CD4-positive, alpha-beta T cell (primary cell): ENCODE measurements at regions not wholly inside any gene's neighbourhood (a gene's known extent, or its start where the extent isn't known, plus 50 kb on each side); places are given as distances from the start of the nearest gene placed in this dataset.

Source experiments
- ATAC-seq: fragments of 200-7000 bp; cut with Tn5 transposase; one replicate; pipeline ENCODE4 v1.10.0; 2022; ENCODE audit warnings: mild to moderate bottlenecking; ENCODE audit not compliant: poor library complexity
- CTCF ChIA-PET: fragments of 350-600 bp; sonication (Branson Sonifier 250); formaldehyde crosslinking; loops from one replicate; lab custom pipeline; 2021; ENCODE audit warnings: antibody characterized with exemption, inconsistent platforms; lab: Charles Lee
- POLR2A ChIA-PET: fragments of 350-600 bp; sonication (Branson Sonifier 250); formaldehyde crosslinking; loops from one replicate; lab custom pipeline; 2021; ENCODE audit warnings: antibody characterized with exemption, inconsistent platforms; lab: Charles Lee
- DNase-seq, 14 experiments: peaks; one replicate each; pipeline ENCODE4 v3.0.0-alpha.2; 2013 to 2020; ENCODE audit warnings: mixed read lengths in 2 of 14
- H3K27ac ChIP-seq, 2 donors: one replicate each; pipeline versions ENCODE4 v1.5.1 to v1.7.0; 2013; ENCODE audit warnings: low read length in 2 of 2, low read depth in 1 of 2, mild to moderate bottlenecking in 1 of 2
- H3K27me3 ChIP-seq, 2 experiments: 1 replicate in 1 of 2; 2 replicates in 1 of 2; pipeline versions ENCODE4 v1.6.1 to v1.7.0; 2013; ENCODE audit warnings: low read length in 2 of 2, control low read depth in 1 of 2, mild to moderate bottlenecking in 1 of 2, moderate library complexity in 1 of 2; ENCODE audit not compliant: insufficient read depth in 2 of 2, control insufficient read depth in 1 of 2
- H3K36me3 ChIP-seq: one replicate; pipeline ENCODE4 v1.6.1; 2013; ENCODE audit warnings: low read length, control low read depth; ENCODE audit not compliant: insufficient read depth
- H3K4me1 ChIP-seq: one replicate; pipeline ENCODE4 v1.6.1; 2013; ENCODE audit warnings: low read length, control low read depth; ENCODE audit not compliant: insufficient read depth
- H3K4me3 ChIP-seq: one replicate; pipeline ENCODE4 v1.5.1; 2013; ENCODE audit warnings: mild to moderate bottlenecking, low read length, moderate library complexity
- H3K9me3 ChIP-seq, 2 experiments: 1 replicate in 1 of 2; 2 replicates in 1 of 2; pipeline versions ENCODE4 v1.6.1 to v1.7.0; 2013; ENCODE audit warnings: low read length in 2 of 2, mild to moderate bottlenecking in 2 of 2, control low read depth in 1 of 2, moderate library complexity in 1 of 2; ENCODE audit not compliant: control insufficient read depth in 1 of 2, insufficient read depth in 1 of 2
- H3K27ac Mint-ChIP-seq: one replicate; pipeline ENCODE4 v1.8.0; 2020; ENCODE audit warnings: mixed read lengths
- H3K27me3 Mint-ChIP-seq: one replicate; pipeline ENCODE4 v1.8.0; 2021; ENCODE audit warnings: mixed read lengths
- H3K36me3 Mint-ChIP-seq: one replicate; pipeline ENCODE4 v1.8.0; 2021; ENCODE audit warnings: low read depth, mixed read lengths
- H3K4me1 Mint-ChIP-seq: one replicate; pipeline ENCODE4 v1.8.0; 2021; ENCODE audit warnings: low read depth, mixed read lengths
- H3K4me3 Mint-ChIP-seq: one replicate; pipeline ENCODE4 v1.8.0; 2020; ENCODE audit warnings: mild to moderate bottlenecking, mixed read lengths
- H3K9me3 Mint-ChIP-seq: one replicate; pipeline ENCODE4 v1.8.0; 2020; ENCODE audit warnings: mixed read lengths
- intact Hi-C, 2 experiments: fragments of 100-400 bp; cut with DNase I in 1 of 2; cut with micrococcal nuclease in 1 of 2; formaldehyde crosslinking; loops; one replicate each; pipeline versions ENCODE4 v1.15.1 to v1.9.0; 2023 to 2025; cut with DNase I, micrococcal nuclease
- TF ChIP-seq, protein P1 (sequence below): fragments of 200-600 bp; IDR thresholded peaks from one replicate; pipeline ENCODE4 v1.8.0; 2022; ENCODE audit warnings: antibody characterized with exemption, mild to moderate bottlenecking

DNA sequence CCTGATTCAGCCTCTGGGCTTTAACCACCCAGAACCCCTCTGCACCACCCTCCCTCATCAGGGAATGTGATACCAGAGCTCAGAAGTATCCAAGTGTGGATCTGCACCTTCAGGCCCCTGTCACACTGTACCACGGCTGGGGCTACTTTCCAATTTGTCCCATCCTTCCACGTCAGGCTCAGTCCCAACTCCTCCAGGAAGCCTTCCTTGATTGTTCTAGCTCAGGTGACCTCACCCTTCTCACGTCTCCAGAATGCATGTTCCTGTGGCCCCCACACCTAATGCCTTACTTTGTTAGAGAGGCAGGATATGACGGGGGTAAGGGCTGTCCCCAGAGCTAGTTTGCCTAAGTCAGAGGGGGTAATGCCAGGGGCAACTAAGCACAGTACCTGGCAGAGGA lies 134.3 kb downstream of the TFCP2L1 start:
- Mint-ChIP-seq H3K4me3 (no peak overlapping the region), H3K27ac (no peak overlapping the region), H3K36me3 (no peaks in the 10 kb centered on the region), H3K4me1 (no peaks in the 10 kb centered on the region), H3K27me3 (peaks cover 5% of the 10 kb centered on the region), H3K9me3 (no peaks in the 10 kb centered on the region)
- DNase-seq (no peak), ATAC-seq (no peak)
- intact Hi-C loops = no loop called here
- ChIA-PET POLR2A (no interaction called here), CTCF (no interaction called here)
- TF ChIP-seq, protein P1, sequence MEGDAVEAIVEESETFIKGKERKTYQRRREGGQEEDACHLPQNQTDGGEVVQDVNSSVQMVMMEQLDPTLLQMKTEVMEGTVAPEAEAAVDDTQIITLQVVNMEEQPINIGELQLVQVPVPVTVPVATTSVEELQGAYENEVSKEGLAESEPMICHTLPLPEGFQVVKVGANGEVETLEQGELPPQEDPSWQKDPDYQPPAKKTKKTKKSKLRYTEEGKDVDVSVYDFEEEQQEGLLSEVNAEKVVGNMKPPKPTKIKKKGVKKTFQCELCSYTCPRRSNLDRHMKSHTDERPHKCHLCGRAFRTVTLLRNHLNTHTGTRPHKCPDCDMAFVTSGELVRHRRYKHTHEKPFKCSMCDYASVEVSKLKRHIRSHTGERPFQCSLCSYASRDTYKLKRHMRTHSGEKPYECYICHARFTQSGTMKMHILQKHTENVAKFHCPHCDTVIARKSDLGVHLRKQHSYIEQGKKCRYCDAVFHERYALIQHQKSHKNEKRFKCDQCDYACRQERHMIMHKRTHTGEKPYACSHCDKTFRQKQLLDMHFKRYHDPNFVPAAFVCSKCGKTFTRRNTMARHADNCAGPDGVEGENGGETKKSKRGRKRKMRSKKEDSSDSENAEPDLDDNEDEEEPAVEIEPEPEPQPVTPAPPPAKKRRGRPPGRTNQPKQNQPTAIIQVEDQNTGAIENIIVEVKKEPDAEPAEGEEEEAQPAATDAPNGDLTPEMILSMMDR = no peak
- Histone ChIP-seq H3K36me3 (no peaks in the 10 kb centered on the region), H3K27me3 (no peaks in the 10 kb centered on the region), H3K4me1 (no peaks in the 10 kb centered on the region), H3K27ac (no peak overlapping the region), H3K9me3 (peaks cover 0 to 9% of the 10 kb centered on the region in 2 experiments), H3K4me3 (no peak overlapping the region)

DNA sequence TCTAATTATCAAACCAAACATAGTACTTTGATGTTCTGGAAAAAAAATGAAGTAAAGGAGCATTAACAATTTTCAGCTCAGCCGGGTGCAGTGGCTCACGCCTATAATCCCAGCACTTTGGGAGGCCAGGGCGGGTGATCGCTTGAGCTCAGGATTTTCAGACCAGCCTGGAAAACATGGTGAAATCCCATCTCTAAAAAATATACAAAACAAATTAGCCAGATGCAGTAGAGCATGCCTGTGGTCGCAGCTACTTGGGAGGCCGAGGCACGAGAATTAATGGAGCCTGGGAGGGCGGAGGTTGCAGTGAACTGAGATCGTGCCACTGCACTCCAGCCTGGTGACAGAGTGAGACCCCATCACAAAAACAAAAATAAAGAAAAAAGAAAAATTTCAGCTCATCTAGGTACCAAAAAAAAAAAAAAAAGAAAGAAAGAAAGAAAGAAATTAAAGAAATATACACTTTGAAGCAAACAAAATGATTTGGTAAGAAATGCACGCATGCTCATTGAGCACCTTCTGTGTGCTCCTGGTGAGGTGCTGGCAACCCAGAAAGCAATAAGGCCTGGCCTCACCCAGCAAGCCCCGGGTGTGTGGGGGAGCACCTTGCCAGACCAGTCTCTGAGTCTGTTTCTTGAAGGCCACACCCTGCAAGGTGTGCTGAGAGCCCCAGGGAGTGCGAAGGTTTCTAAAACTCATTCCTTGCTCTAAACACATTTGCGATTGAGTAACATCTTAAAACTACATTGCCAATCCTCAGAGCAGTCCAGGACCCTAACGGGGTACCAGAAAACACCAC lies 133.5 kb downstream of the TFCP2L1 start:
- CTCF ChIA-PET = no interaction called here
- H3K36me3 Mint-ChIP-seq = no peaks in the 10 kb centered on the region
- peaks cover 5% of the 10 kb centered on the region for H3K27me3 Mint-ChIP-seq
- H3K36me3 ChIP-seq = no peaks in the 10 kb centered on the region
- H3K9me3 Mint-ChIP-seq = no peaks in the 10 kb centered on the region
- DNase-seq (no peak), ATAC-seq (no peak)
- no peaks in the 10 kb centered on the region for H3K4me1 Mint-ChIP-seq
- intact Hi-C loops = no loop called here
- H3K4me3 Mint-ChIP-seq = no peak overlapping the region
- no peaks in the 10 kb centered on the region for H3K4me1 ChIP-seq
- TF ChIP-seq, protein P1 = no peak
- H3K4me3 ChIP-seq = no peak overlapping the region
- POLR2A ChIA-PET = no interaction called here
- no peak overlapping the region for H3K27ac Mint-ChIP-seq
- H3K27ac ChIP-seq = no peak overlapping the region
- no peaks in the 10 kb centered on the region for H3K27me3 ChIP-seq
- H3K9me3 ChIP-seq = peaks cover under 1 to 17% of the 10 kb centered on the region in 2 experiments

DNA sequence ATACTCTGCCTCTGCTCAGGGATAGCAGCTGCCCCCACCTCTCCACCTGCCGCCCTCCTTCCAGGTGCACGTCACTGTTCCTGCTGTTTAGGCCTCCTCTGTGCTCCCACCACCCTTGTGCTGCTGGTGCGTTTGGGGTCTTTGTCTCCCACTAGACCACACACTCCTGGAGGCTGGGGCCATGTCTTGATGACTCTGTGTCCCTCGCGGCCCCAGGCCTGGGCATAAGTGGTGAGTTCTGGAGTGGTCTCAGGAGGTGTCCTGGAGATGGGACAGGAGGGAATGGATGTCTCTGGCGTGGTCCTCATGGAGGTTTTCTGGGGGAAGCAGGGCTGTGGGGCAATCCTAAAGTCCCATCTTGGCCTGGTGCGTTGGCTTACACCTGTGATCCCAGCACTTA lies 132.1 kb downstream of the TFCP2L1 start:
- no peaks in the 10 kb centered on the region for H3K4me1 Mint-ChIP-seq
- no peak overlapping the region for H3K4me3 ChIP-seq
- H3K27me3 ChIP-seq = no peaks in the 10 kb centered on the region
- H3K4me1 ChIP-seq = no peaks in the 10 kb centered on the region
- DNase-seq (no peak), ATAC-seq (no peak)
- no peaks in the 10 kb centered on the region for H3K36me3 Mint-ChIP-seq
- intact Hi-C loops = no loop called here
- H3K36me3 ChIP-seq = no peaks in the 10 kb centered on the region
- H3K9me3 Mint-ChIP-seq = peaks cover under 1% of the 10 kb centered on the region
- no peak overlapping the region for H3K27ac Mint-ChIP-seq
- no peak overlapping the region for H3K27ac ChIP-seq
- H3K9me3 ChIP-seq = peaks cover 12 to 23% of the 10 kb centered on the region in 2 experiments
- POLR2A ChIA-PET = no interaction called here
- CTCF ChIA-PET = no interaction called here
- no peak overlapping the region for H3K4me3 Mint-ChIP-seq
- H3K27me3 Mint-ChIP-seq = no peaks in the 10 kb centered on the region
- TF ChIP-seq, protein P1 = no peak
